ENCODE measurements at regions not wholly inside any gene's neighbourhood (a gene's known extent, or its start where the extent isn't known, plus 50 kb on each side); places are given as distances from the start of the nearest gene placed in this dataset.

GRCh38 chr10:93208717-93209464 is 135.2 kb downstream of the CYP26A1 start:
- no peaks in the 10 kb centered on the region for H3K4me1 ChIP-seq
- H3K27me3 ChIP-seq = no peaks in the 10 kb centered on the region
- H3K9me3 ChIP-seq = no peaks in the 10 kb centered on the region
- H3K36me3 ChIP-seq = no peaks in the 10 kb centered on the region
- no peak overlapping the region for H3K4me3 ChIP-seq
- intact Hi-C loops (cut with DNase I; ENCODE audit: low total_unique reads) = no loop called here
- no peak overlapping the region for H3K27ac ChIP-seq
- TF ChIP-seq CTCF (IDR thresholded peaks at IDR 0.05) (no peak), POLR2A (IDR thresholded peaks at IDR 0.05) (no peak)
- DNase-seq = no peak

- Histone ChIP-seq H3K4me1 (no peaks in the 10 kb centered on the region), H3K27ac (no peak overlapping the region), H3K9me3 (no peaks in the 10 kb centered on the region), H3K4me3 (no peak overlapping the region), H3K27me3 (no peaks in the 10 kb centered on the region), H3K36me3 (no peaks in the 10 kb centered on the region)
- TF ChIP-seq POLR2A (IDR thresholded peaks at IDR 0.05) = no peak
- TF ChIP-seq CTCF (IDR thresholded peaks at IDR 0.05) = no peak
- DNase-seq = no peak
- intact Hi-C loops (cut with DNase I; ENCODE audit: low total_unique reads) = no loop called here
These were observed 138.3 kb downstream of the CYP26A1 start for GRCh38 chr10:93211991-93212390.

GRCh38 chr10:93215312-93215711 is 141.6 kb downstream of the CYP26A1 start:
- no peaks in the 10 kb centered on the region for H3K9me3 ChIP-seq
- H3K27ac ChIP-seq = no peak overlapping the region
- H3K4me1 ChIP-seq = no peaks in the 10 kb centered on the region
- H3K27me3 ChIP-seq = no peaks in the 10 kb centered on the region
- no peak overlapping the region for H3K4me3 ChIP-seq
- no peak for TF ChIP-seq POLR2A (IDR thresholded peaks at IDR 0.05)
- TF ChIP-seq CTCF (IDR thresholded peaks at IDR 0.05) = no peak
- H3K36me3 ChIP-seq = no peaks in the 10 kb centered on the region
- no peak for DNase-seq
- intact Hi-C loops (cut with DNase I; ENCODE audit: low total_unique reads) = no loop called here

- Histone ChIP-seq H3K9me3 (no peaks in the 10 kb centered on the region), H3K36me3 (no peaks in the 10 kb centered on the region), H3K4me3 (no peak overlapping the region), H3K27ac (no peak overlapping the region), H3K27me3 (no peaks in the 10 kb centered on the region), H3K4me1 (no peaks in the 10 kb centered on the region)
- intact Hi-C loops (cut with DNase I; ENCODE audit: low total_unique reads) = no loop called here
- no peak for TF ChIP-seq POLR2A (IDR thresholded peaks at IDR 0.05)
- TF ChIP-seq CTCF (IDR thresholded peaks at IDR 0.05) = no peak
- DNase-seq = no peak
These were observed 142.8 kb downstream of the CYP26A1 start for GRCh38 chr10:93216341-93216985.

- intact Hi-C loops (cut with DNase I; ENCODE audit: low total_unique reads) = no loop called here
- no peaks in the 10 kb centered on the region for H3K27me3 ChIP-seq
- no peaks in the 10 kb centered on the region for H3K36me3 ChIP-seq
- no peaks in the 10 kb centered on the region for H3K9me3 ChIP-seq
- no peak overlapping the region for H3K27ac ChIP-seq
- TF ChIP-seq POLR2A (IDR thresholded peaks at IDR 0.05) = no peak
- no peaks in the 10 kb centered on the region for H3K4me1 ChIP-seq
- no peak for DNase-seq
- no peak overlapping the region for H3K4me3 ChIP-seq
These were observed 144.7 kb downstream of the CYP26A1 start for GRCh38 chr10:93218386-93218785.
